HG03280 (cell line): ENCODE measurements at regions not wholly inside any gene's neighbourhood (a gene's known extent, or its start where the extent isn't known, plus 50 kb on each side); places are given as distances from the start of the nearest gene placed in this dataset.
"Not testable (repeated sequence)": the region's sequence is repeated elsewhere in the genome, so short reads cannot be mapped to it uniquely, and the experiment has no call there.

Experiments
- ATAC-seq: cut with Tn5 transposase; IDR thresholded peaks from one replicate; pipeline ENCODE4 v1.9.1; 2021; ENCODE audit warnings: mild to moderate bottlenecking, moderate library complexity; ENCODE audit not compliant: unreplicated experiment

DNA sequence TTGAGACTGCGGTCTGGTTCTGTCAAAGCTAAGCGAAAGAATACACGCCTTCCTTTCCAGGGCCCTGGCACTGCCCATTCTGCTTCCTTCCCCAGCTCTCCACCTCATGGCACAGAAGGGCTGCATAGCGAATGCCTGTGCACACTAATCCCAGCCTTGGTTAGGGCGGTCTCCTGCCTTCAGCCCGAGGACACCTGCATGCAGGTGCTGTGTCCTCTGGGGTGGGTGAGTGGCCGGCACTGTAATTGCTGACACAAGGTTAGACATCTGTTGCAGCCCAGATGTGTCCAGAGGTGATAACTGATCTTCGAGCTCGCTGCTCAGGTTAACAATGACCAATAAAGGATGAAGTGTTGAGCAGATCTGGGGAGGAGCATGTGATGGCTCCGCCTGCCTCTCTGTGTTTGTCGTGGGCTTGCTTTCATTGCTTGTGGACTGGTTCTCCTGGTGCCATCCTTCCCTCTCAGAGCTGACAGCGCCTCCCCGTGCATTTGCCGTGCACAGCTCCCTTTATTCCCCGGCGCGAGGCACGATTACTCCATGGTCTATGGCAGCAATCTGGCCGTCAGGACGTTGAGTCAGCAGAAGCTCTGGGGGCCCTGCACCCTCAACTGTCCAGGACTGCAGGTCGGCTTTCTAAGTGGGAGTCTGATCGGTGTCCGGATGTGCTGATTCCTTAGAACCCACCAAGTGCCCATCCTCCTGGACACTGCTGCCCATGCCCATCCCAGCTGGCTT lies 1088.2 kb downstream of the BRD1 start:
- no peak for ATAC-seq

DNA sequence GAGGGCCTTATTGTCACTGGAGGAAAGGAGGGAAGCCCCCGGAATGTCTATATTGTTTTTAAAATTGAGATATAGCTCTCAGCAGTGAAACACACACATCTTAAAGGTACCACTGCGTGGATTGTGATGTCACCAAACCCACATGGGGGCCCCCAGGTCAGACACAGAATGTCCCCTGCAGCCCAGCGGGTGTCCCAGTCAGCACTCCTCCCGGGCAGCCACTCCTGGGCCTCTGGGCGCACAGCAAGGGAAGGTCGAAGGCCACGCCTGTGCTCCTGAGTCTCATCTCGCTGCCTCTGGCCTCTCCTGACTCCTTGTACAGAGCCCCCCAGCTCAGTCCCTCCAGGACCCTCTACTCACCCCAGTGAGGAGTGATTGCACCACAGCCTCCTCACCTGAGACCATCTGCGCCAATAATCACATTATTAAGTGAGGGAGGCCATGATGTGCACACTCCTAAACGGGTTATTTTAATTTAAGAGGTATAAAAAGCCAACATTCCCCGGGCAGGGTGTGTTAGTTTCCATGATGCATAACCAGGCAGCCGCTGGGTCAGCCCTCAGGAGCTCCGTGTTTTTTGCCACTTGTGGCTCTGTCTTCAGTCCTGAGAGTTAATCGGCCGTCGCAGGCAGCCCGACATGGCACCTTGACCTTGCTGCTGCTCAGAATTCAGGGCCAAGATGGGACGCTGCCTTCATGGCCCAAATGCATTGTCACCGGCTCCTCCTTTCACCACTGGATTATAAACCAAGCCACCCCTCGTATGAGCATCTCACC lies 1089.3 kb downstream of the BRD1 start:
- no peak for ATAC-seq

DNA sequence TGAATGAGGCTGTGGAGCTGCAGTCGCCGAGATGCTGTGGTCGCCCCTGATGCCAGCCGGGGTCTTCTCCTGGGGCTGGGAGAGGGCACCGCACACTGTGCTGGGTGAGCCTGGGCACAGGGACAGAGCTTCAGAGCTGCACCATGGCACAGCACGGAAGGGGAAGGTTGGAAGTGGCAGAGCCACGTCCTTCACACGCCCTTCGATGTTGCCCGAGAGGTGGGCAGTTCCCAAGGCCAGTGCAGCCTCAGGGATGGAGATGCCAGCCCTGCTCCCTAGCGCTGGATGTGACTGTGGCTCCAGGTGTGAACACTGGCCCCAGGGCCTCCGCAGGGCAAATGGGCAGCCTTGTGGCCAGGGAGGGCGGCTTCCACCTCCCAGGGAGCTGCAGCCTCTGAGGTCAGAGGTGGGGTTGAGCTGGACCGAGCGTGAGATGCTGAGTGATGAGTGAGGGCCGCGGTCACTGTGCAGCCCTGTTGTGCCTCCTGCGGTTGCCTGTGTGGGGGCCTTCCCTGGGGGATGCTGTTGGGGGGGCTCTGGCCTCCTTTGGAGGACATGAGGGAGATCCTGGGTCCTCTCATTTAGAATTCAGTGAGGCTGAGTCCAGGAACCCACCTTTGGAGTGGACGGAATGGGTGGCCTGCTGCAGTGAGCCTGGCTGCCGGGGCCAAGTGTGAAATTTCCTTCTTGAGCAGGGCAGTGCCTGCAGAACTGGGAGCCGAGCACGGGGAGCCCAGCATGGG lies 1090.0 kb downstream of the BRD1 start:
- ATAC-seq: no peak

DNA sequence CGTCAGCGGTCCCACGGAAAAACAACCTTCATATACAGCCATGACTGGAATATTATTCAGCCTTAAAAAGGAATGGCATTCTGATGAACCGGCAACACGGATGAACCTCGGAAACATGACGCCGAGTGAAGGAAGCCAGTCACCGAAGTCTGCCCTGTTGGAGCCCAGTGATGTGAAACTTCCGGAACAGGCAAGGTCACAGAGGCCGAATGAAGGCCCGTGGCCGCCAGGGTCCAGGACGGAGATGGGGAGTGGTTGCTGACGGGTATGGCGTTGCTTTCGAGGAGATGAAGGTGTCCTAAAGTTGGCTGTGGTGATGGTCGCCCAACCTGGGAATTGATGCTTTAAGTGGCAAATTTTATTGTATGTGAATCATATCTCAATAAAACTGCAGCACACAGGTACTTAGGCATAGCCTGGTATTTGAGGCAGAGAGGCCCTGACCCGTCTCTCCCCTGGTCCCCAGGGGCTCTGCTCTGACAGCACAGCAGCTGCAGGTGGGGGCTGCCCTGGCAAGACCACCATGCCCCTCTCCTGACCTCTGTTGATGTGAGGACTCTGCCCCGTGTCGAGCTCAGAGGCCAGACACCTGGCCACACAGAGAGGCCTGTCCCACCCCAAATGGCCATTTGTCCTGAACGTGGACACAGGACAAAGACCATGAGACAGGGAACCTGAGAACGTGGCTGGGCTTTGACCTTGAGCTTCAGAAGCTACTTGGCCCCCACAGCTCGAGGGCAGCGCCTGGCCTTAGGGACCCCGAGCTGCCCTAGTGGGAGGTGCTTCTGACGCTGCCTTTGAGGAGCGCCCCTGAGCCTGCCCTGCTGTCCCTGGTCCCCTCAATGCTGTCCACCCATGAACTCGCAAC lies 1090.8 kb downstream of the BRD1 start:
- ATAC-seq: no peak

DNA sequence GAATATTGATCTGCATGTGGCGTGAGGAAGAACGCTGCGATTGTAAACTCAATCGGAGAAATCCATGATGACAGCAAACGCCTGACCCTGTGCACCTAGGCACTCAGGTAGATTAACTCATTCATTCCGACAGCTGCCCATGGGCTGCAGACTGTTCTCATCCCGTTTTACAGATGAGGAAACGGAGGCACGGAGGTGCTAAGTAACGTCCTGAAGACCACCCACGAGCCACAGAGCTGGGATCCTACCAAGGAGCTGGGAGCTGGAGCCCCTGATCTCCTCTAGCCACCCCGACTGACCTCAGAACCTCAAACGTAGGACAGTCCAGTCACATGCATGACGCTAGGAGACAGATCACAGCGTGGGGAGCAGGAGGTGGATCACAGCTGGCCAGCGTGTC lies 1092.7 kb downstream of the BRD1 start:
- ATAC-seq: no peak

DNA sequence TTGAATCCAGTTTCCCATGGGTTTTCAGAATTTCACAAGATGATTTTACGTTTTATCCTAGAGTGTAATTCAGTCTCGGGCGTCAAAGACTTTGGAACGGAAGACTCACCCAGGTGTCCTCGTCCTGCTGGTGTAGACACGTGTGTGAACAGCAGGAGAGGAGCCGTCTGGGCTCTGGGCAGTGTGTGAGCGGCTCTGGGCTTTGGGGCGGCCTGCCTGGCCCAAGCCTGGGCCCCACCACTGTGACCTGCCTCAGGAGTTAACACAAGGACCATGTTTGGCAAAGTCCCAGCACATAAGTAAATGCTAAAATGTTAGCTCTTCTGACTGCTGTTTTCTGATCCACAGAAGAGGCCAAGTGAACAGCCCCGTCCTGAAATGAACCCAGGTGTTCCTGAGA lies 1093.3 kb downstream of the BRD1 start:
- no peak for ATAC-seq

DNA sequence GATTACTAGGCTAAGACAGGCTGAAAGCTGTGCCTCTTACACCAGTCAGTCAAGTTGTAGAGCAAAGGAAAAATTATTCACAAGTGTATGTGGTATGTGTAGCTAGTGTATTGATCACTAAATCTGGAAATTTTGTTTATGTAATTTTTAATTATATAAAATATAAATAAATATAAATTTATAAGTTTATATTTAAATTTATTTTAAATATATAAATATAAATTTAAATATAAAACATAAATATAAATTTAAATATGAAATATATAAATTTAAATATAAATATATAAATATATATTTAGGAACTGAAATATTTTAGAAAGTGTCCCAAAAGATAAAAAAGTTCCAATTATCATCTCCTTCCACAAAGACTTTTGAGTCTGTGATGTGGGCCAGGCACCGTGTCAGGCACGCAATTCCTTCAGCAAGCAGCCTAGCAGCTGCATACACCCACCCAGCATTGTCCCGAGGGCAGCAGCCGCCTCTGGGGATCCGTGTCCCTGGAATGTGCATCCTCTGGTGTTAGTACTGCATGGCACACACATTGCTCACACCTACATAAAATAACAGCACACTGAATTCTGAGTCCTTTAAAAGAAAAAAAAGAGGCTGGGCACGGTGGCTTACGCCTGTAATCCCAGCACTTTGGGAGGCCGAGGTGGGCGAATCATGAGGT lies 1098.0 kb downstream of the BRD1 start:
- no peak for ATAC-seq

DNA sequence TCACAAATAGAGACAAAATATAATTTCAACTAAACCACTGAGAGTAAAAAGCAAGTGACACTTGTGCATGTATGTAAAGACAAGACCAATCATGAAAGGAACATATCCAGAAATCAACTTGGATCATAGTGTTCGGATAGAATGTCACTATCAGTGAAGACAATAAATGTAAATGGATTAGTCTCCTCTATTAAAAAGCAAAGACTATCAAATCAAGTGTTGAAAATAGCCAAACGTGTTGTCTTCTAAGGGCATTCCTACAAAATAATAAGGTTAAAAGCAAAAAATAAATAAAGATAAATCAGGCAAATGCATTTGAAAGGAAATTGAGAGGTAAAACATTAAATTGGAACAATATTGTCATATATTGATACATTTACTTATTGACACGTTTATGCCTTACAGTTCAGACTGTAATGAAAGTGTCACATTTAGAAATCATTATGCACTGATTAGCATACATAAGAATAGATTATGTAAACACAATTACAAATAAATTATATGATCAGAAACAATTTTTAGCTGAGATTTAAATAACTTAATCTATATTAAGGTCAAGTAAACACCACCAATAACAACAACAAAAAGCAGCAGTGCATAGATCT lies 1100.1 kb downstream of the BRD1 start:
- ATAC-seq: no peak

DNA sequence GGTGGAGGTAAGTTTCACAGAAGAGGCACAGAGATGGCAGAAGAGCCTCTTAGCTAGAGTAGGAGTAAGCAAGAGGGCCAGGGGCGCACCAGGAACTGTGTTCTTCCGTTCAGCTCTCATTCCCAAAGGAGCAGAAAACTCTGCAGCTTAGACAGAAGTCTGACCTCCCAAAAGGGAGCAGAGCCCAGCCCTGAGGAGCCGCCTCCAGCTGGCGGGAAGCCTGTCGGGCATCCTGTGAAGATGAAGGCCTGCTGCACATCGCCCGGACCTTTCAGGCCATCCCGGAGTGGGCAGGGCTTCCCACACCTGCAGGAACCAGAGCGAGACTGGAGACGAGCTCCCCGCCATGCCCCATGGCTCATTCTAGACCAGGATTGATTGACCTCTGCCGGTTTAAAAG lies 1102.8 kb downstream of the BRD1 start:
- no peak for ATAC-seq

DNA sequence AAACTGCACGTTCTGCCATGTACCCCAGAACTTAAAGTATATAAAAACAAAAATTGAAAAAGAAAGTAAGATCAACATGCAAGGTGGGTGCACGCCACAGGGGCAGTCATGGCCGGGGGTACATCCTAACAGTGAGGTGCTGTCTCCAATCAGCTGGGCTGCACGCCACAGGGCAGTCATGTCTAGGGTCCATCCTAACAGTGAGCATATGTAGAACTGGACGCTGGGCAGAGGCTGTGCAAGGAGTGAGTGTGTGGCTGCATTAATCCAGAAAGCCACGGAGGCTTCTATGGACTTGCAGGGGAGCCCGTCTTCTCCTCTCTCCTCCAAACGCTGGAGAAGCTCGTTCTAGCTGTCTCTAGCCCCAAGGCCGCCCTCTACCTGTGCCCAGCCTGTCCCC lies 1105.0 kb downstream of the BRD1 start:
- no peak for ATAC-seq

DNA sequence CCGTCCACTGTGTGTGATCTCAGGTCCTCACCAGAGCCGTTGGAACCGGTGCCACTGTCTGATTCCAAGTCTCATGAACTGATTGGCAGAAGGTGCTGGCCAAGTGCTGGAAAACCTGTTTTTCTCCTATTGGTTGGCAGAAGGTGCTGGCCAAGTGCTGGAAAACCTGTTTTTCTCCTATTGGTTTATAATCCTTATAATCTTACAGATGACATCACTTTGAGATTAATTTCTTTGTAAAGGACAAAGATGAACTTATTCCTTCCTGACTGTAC lies 1106.3 kb downstream of the BRD1 start:
- ATAC-seq: no peak

DNA sequence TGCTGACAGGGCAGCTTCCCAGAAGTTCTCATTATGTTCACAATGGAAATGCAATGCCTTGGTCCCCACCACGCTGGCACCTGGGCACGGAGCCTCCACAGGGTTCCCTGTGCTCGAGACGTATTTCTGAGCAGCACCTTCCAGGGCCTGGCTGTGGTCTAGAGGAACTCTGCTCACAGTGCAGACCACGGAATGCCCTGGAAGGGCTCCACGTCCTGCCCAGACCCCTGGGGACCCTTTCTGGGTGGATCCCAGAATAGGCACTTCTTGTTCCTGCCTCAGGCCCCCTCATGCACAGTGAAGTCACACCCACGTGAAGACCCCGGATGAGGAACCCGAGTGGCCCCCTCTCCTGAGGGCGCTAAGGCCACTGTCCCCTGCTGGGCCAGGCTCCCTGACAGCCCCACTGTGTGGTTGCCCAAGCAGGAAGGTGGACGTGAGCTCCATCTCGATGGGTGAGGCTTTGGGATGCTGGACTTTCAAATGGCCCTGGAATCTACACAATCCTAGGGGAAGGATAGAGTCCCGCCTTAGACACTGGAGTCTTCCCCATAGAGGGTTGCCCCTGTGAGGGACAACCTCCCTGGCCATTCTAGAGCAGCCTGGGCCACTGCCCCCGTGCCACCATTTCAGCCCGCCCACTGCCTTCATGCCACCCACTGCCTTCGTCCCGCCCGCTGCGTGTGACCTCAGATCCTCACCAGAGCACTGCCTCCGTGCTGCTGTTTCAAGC lies 1106.8 kb downstream of the BRD1 start:
- ATAC-seq: no peak

DNA sequence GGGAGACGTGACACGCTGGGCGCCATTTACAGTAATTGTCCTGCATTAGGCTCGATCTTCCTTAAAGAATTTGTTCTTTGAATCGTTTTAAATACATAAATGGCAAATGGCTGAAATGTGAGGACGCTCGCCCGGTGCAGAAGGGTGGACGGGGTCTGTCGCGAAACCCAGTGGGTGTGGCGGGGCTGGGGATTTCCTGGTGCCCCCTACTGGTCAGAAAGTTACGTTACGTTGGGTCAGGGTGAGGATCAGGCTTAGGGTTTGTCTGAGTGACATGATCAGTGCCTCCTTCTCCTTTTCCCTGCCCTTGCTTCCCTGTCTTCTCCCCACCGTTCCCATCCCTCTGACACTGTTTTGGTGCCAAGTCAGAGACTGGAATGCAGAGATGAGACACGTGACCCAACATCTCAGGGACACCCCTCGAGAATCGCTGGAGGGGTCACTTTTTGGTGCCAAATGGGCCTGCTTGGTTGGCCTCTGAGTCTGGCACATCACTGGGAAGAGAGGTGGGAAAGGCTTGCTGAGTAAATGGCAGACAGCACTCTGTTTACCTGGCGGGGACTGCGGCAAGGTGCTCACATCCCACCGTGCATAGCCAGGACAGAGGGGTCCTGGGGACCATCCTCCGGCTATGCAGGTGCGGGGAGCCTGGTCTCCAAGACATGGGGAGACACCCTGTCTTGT lies 1107.6 kb downstream of the BRD1 start:
- ATAC-seq: no peak

DNA sequence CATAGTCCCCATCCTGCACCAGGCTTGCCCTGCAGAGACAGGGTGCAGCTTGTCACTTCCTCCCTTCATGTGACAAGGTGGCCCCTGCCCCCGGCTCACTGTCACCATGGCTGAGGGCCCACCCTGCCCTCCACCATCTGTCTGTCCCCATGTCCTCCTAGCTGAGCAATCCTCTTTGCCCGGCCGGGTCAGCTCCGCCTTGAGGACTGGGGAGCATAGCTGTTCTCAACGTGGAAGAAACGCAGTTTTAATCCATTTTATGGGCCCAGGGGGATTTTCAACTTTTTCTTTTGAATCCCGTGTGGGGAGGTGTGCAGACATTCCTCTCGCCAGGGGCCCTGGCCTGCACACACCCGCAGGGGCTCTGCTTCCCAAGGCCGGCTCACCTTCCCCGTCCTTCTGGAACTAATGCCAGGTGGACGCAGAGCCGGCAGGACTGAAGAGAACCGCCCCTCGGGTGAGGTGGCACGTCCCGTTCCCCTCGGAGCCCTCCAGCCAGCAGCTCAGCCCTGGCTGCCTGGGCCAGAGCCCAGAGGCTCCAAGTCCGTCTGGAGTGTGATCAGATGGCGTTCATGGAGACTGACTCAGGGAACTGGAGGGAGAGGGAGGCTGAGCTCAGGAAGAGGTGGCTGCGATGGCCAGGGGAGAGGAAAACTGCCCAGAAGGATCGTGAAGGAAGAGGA lies 1108.7 kb downstream of the BRD1 start:
- no peak for ATAC-seq

DNA sequence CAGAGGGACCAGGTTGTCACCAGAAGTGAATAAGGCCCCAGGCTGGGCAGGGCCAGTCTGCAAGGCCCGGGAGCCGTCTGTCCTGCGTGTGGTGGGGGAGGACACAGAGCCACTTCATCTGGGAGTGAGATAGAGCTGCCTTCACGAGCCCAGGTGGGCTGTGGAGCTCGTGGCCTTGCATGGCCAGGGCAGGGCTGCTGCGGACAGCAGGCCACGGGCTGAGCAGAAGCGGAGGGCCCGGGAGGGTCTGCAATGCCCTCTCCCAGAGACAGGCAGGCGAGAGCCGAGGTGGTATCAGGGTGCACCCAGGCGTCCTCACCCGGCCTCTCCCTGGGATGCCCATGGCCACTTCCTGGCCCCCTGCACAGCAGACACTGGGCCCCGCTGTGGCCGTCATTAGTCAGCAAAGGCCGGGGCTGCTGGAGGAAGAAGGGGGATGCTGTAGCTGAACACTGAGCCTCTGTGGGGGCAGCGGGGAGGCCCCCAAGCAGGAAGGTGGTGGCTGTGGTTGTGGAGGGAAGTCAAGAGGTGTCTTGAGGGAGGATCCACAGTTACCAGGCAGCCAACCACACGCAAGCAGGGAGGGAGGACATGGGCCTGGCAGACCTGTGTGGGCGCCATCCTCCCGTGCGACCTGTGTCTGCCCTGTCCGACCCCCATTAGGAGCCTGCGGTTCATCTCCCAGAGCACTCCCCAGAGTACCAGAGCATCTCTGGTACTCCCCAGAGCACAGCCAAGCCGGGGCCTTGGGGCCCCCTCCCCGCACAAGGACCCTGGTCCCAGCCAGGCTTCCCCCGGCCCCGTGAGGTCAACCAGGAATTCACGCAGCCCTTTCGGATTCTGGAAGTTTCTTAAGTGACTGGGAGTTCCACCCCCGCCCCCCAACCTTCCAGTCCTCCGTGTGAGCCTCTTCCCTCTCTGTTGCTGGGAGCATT lies 1109.5 kb downstream of the BRD1 start:
- ATAC-seq: no peak

DNA sequence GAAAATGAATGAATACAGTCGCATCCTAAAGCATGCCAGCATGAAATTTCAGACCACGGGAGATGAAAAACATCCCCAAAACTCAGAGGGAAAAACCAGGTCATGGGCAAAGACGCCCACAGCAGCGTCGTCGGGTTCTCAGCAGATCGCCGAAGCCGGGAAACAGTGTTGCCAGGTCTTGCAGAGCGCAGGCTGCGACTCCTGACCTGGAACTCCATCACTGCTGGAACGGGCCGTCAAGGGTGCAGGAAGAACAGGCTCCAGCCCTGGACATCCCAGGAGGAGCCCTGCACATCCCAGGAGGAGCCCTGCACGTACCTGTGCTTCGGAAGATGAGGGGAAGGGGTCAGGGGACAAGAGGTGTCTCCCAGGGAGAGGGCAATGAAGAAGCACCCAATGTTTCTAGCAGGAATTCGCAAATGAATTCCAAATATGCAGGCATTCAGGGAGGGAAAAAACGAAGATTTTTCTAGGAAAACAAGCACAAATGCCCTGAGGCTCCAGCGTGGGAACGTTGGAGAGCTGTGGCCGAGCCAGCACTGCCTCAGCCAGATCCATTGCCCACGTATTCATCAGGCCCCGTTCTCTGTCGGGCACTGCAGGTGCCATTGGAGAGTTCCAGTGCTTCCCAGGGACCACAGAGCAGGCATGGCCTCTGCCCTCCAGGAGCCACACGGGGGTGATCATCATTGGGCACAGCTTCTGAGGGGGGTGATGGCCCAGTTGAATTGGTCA lies 1110.4 kb downstream of the BRD1 start:
- no peak for ATAC-seq

DNA sequence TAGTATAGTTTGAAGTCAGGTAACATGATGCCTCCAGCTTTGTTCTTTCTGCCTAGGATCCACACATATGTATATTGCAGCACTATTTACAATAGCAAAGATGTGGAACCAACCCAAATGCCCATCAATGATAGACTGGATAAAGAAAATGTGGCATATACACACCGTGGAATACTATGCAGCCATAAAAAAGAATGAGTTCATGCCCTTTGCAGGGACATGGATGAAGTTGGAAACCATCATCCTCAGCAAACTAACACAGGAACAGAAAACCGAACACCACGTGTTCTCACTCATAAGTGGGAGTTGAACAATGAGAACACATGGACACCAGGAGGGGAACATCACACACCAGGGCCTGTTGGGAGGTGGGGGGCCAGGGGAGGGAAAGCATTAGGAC lies 1111.5 kb downstream of the BRD1 start:
- not testable (repeated sequence) for ATAC-seq
